VCaP (cell line): ENCODE measurements at regions not wholly inside any gene's neighbourhood (a gene's known extent, or its start where the extent isn't known, plus 50 kb on each side); places are given as distances from the start of the nearest gene placed in this dataset.

ENCODE experiments used
- H3K27ac ChIP-seq: fragments of 450-650 bp; 2 replicates; pipeline ENCODE4 v1.5.1; 2017
- TF ChIP-seq, protein P1 (sequence below): fragments of 450-650 bp; conservative IDR thresholded peaks from 2 replicates; pipeline ENCODE4 v1.5.1; 2017; ENCODE audit warnings: mild to moderate bottlenecking, moderate library complexity

DNA sequence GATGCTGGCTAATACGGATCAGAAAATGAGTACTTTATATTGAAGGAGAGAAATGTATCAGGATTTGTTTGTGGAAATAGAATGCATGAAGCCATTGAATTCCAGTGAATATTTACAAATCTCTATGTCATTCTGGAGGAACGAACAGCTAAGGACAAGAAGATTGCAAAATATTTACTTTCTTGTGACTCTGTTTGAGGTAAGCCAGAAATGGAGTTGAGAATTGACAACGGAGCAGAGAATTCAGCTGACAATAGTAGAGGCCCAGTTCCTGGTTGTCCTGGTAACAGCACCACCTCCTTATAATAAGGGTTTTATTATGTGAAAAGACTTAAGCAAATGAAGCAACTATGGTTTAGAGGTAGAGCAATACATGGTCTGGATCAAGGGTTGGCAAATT lies 349.2 kb downstream of the ADCYAP1 start:
- no peak overlapping the region for H3K27ac ChIP-seq
- TF ChIP-seq, protein P1, sequence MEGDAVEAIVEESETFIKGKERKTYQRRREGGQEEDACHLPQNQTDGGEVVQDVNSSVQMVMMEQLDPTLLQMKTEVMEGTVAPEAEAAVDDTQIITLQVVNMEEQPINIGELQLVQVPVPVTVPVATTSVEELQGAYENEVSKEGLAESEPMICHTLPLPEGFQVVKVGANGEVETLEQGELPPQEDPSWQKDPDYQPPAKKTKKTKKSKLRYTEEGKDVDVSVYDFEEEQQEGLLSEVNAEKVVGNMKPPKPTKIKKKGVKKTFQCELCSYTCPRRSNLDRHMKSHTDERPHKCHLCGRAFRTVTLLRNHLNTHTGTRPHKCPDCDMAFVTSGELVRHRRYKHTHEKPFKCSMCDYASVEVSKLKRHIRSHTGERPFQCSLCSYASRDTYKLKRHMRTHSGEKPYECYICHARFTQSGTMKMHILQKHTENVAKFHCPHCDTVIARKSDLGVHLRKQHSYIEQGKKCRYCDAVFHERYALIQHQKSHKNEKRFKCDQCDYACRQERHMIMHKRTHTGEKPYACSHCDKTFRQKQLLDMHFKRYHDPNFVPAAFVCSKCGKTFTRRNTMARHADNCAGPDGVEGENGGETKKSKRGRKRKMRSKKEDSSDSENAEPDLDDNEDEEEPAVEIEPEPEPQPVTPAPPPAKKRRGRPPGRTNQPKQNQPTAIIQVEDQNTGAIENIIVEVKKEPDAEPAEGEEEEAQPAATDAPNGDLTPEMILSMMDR, result no peak

DNA sequence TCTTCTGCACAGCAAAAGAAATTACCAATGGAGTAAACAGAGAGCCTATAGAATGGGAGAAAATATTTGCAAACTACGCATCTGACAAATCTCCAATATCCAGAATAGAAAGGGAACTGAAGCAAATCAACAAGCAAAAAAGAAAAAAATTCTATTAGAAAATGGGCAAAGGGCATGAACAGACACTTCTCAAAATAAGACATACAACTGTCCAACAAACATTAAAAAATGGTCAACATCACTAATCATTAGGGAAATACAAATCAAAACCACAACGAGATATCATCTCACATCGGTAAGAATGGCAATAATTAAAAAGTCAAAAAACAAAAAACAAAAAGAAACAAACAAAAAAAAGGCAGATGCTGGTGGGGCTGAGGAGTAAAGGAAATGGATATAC lies 356.4 kb downstream of the ADCYAP1 start:
- TF ChIP-seq, protein P1, result no peak
- H3K27ac ChIP-seq, result no peak overlapping the region

- no peak overlapping the region for H3K27ac ChIP-seq
- TF ChIP-seq, protein P1, result no peak
These were observed 362.4 kb downstream of the ADCYAP1 start for GRCh38 chr18:1267021-1267420.

GRCh38 chr18:1270081-1270480 lies 365.4 kb downstream of the ADCYAP1 start:
- no peak overlapping the region for H3K27ac ChIP-seq
- TF ChIP-seq, protein P1, result no peak

- TF ChIP-seq, protein P1, result no peak
- H3K27ac ChIP-seq, result no peak overlapping the region
These were observed 368.8 kb downstream of the ADCYAP1 start for GRCh38 chr18:1273469-1273868.

DNA sequence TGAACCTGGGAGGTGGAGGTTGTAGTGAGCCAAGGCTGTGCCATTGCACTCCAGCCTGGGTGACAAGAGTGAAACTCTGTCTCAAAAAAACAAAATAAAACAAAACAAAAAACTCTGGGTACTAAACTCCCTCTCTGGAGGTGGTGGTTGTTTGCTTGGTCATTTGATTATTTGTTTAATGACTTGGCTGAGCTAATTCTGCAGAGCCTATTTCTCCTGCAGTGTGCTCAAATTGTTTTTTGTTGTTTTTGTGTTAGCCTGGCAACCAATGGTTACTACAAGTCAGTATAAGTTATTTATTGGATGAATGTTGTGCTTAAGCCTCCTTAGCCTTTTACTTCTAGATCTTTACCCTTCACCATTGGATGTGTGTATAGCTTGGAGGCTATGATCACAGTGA lies 387.5 kb downstream of the ADCYAP1 start:
- TF ChIP-seq, protein P1, result no peak

DNA sequence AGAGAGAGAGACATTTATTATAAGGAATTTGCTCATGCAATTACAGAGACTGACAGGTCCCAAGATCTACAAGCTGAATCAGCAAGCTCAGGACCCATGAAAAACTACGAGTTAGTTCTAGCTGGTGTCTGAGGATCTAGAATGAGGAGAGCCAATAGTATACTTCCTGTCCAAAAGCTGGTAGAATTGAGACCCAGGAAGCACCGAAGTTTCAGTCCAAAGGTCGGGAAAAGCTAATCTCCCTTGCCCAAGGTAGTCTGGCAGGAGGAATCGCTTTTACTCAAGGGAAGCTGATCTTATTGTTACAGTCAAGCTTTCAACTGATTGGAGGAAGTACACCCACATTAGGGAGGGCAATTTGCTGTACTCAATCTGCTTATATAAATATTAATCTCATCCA lies 389.6 kb downstream of the ADCYAP1 start:
- TF ChIP-seq, protein P1, result no peak
- H3K27ac ChIP-seq, result no peak overlapping the region

More for the DNA sequence above, 387.5 kb downstream of the ADCYAP1 start:
- no peak overlapping the region for H3K27ac ChIP-seq

- TF ChIP-seq, protein P1, result no peak
- no peak overlapping the region for H3K27ac ChIP-seq
These were observed 391.6 kb downstream of the ADCYAP1 start for GRCh38 chr18:1296237-1296636.
